IPS DF 6.9 (cell line): ENCODE measurements at regions not wholly inside any gene's neighbourhood (a gene's known extent, or its start where the extent isn't known, plus 50 kb on each side); places are given as distances from the start of the nearest gene placed in this dataset.

Source experiments
- DNase-seq: peaks from one replicate; pipeline ENCODE4 v3.0.0-alpha.2; 2013; ENCODE audit warnings: low read depth, low spot score
- H3K27ac ChIP-seq: one replicate; pipeline ENCODE4 v1.5.1; 2013; ENCODE audit warnings: low read length, control low read depth
- H3K27me3 ChIP-seq: 2 replicates; pipeline ENCODE4 v1.6.1; 2013; ENCODE audit warnings: mild to moderate bottlenecking, low read length; ENCODE audit not compliant: control insufficient read depth, insufficient read depth
- H3K36me3 ChIP-seq: 2 replicates; pipeline ENCODE4 v1.6.1; 2013; ENCODE audit warnings: low read length; ENCODE audit not compliant: control insufficient read depth, insufficient read depth
- H3K4me1 ChIP-seq: 2 replicates; pipeline ENCODE4 v1.6.1; 2013; ENCODE audit warnings: low read length; ENCODE audit not compliant: control insufficient read depth, insufficient read depth
- H3K4me3 ChIP-seq: 2 replicates; pipeline ENCODE4 v1.5.1; 2013; ENCODE audit warnings: mild to moderate bottlenecking, low read length
- H3K9me3 ChIP-seq: 2 replicates; pipeline ENCODE4 v1.6.1; 2013; ENCODE audit warnings: low read length, inconsistent platforms; ENCODE audit not compliant: control insufficient read depth, insufficient read depth
- WGBS: extraction: QIAGEN DNeasy Blood & Tissue Kit; methylation state at CpG from one replicate; pipeline ENCODE4 v1.1.7; 2013; ENCODE audit warnings: mixed read lengths, missing lambda C conversion rate; ENCODE audit not compliant: insufficient read length, insufficient coverage; 5-methylcytosine and 5-hydroxymethylcytosine counted together

DNA sequence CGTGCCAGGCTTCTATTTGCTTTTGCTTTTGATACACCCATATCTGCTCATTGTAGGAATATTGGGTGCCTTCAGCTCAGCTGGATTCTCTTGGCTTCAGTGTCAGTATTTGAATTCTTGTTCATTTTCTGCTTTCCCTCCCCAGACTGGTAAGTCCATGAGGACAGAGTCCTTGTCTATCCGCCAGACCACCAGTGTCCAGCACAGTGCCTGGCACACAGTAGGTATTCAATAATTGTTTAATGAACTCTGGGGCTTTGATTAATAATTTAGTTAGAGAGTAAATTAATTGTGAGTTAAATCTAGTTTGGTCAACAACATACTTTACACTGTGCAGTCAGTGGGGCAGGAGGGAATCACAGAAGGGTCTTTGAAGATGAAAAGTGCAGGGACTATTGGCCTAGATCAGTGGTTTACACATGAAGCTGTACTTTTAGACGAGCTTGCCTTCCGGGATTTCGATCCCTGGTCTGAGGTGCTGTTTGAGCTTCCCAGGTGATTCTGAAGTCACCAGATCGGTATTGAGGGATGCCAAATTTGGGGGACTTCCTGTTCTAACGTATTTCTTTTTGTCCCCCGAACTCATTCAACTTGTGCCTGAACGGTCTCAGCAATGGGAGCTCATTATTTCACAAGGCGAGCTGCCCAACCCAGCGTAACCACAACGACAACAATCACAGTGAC is 119.1 kb upstream of the JUN start:
- no peak for DNase-seq
- no CpG with 5 or more reads among the region's 12 CpGs for WGBS
- Histone ChIP-seq H3K36me3 (no peaks in the 10 kb centered on the region), H3K27ac (no peak overlapping the region), H3K9me3 (no peaks in the 10 kb centered on the region), H3K4me1 (peaks cover 1% of the 10 kb centered on the region), H3K27me3 (no peaks in the 10 kb centered on the region), H3K4me3 (peak overlapping the region; percentile 45; the same call in 1 of the 2 replicates)

DNA sequence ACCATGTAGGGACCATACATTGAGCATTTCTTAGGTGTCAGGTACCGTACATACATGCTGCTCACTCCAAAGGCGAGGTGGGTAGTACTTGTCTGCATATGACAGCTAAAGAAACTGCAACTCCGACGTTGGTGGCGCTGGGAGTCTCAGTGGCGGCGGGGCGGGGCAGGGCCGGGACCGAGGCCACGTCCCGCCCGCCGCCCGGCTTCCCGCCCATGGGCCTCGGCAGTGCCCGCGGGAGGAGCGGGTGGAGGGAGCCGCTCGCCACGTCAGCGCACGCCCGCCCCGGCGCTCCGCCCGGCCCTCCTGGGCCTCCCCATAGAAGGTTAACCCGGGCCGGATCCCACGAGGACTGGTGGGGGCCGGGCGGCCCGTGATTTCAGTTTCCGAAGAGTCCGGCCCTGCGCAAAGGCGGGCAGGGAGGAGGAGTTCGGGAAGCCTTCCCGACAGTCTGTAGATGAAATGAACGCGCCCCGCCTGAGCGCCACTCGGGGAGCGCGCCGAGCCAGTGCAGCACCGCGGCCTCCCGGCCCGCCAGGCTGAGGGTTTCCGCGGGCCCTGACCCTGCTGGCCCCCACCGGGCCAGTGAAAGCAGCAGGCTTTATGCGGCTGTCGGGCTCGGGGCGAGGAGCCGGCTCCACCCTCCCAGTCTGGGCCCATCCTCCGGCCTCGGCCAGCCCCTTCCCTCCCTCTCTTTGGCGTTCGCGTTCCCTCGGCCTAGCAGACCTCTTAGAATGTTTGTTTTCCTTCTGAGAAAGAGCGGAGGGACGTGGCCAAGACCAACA is 119.9 kb upstream of the JUN start:
- Histone ChIP-seq H3K36me3 (no peaks in the 10 kb centered on the region), H3K27me3 (no peaks in the 10 kb centered on the region), H3K4me3 (peak overlapping the region; percentile 45; the same call in 1 of the 2 replicates), H3K9me3 (no peaks in the 10 kb centered on the region), H3K27ac (no peak overlapping the region), H3K4me1 (peaks cover 1% of the 10 kb centered on the region)
- no CpG with 5 or more reads among the region's 70 CpGs for WGBS
- DNase-seq = peak; percentile 25

DNA sequence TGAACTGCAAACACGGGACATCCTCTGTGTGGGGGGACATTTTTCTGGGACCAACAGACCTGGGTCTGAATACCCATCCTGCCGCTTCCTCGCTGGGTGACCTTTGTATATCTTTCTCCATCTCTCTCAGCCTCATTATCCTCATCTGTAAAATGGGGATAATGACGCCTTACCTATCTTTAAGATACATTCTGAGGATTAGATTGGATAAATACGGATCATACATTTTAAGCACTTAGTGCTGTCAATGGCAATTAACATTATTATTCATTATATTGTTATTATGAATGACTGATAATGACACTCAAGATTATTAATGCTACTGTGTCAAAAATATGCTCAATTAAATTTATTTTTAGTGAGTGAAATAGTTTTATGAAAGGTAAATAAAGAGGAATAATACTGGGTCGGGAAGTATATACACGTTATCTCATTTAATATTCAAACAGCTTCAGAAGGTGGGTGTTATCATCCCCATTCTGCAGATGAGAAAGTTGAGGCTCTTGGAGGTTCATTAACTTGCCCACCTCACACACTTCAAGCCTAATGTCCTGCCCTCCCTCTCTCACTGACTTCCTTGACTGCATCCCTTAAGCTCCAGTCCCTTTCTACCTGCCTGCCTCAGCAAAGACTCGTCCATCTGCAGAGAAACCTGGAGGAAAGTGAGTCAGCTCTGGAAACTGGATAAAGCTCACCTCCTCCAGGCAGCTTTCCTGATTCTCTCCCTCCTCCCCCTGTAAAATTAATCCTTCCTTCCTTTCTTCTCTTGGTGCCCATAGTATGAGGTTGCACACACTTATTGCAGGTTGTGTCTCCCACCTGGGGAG is 120.7 kb upstream of the JUN start:
- Histone ChIP-seq H3K27me3 (no peaks in the 10 kb centered on the region), H3K9me3 (no peaks in the 10 kb centered on the region), H3K4me3 (peak overlapping the region; percentile 45; the same call in 1 of the 2 replicates), H3K27ac (no peak overlapping the region), H3K36me3 (no peaks in the 10 kb centered on the region), H3K4me1 (no peaks in the 10 kb centered on the region; the same call in 1 of the 2 replicates)
- 100% methylated on average over 2 of the region's 8 CpGs for WGBS
- no peak for DNase-seq

DNA sequence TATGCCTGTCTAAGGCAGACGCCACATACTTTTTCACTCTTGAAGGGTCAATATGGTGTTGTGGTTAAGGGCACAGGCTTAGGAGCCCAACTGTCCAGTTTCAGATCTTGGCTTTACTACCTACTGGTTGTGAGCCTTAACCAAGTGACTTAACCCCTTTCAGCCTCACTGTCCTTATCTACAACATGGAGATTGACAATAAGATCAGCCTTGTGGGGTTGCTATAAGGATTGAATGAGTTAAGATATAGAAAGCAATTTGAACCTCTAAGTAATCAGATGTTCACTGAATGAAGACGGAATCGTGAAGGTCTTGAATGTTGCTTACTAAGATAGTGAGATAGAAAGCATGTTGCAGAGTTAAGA is 121.3 kb upstream of the JUN start:
- Histone ChIP-seq H3K36me3 (no peaks in the 10 kb centered on the region), H3K4me1 (no peaks in the 10 kb centered on the region; the same call in 1 of the 2 replicates), H3K27me3 (no peaks in the 10 kb centered on the region), H3K9me3 (no peaks in the 10 kb centered on the region), H3K27ac (no peak overlapping the region), H3K4me3 (no peak overlapping the region)
- WGBS = no CpG with 5 or more reads among the region's 3 CpGs
- no peak for DNase-seq

DNA sequence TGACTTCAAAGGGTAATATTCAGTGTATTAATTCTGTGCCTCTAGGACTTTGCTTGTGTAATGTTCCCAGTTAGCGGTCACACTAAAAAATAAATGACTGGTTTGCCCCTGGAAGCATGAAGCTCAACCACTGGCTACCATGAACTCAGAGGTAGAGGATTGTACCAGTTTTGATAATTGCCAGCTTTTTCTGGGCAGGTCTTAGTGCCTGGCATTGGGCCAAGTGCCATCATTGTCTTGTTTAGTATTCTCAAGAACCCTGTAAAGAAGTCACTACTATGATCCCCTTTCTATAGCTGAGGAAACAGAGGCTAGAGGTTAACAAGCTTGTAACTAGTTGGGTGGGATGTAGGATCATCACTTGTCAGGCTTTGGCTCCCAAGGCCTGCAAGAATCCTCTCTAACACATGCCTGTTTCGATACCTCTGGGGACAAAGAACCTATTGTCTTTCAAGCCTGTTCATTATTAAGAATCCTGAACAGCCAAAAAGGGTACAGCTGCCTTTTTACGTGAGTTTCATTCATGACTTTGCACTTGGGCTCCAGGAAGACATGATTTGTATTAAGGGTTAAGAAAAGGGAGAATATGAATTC is 121.9 kb upstream of the JUN start:
- no CpG with 5 or more reads among the region's 3 CpGs for WGBS
- Histone ChIP-seq H3K4me3 (no peak overlapping the region), H3K27ac (no peak overlapping the region), H3K36me3 (no peaks in the 10 kb centered on the region), H3K4me1 (no peaks in the 10 kb centered on the region; the same call in 1 of the 2 replicates), H3K9me3 (no peaks in the 10 kb centered on the region), H3K27me3 (no peaks in the 10 kb centered on the region)
- no peak for DNase-seq

DNA sequence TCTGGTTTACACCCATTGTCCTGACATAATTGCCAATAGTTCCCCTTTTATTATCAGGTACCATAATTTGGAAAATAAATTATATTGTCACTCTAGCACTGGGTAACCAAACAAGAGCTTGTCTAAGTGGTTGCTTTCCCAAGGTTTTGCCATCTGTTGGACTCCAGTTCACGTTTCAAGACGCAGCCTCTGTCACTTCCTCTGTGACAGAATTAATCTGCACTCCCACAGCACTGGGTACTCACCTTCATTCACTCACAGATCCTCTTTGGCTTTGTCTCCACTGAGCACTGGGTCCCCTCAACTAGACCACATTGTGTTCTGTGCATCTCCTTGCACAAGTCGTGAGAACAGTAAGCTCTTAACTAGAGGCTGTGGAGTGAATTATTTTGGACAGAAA is 123.6 kb upstream of the JUN start:
- WGBS = no CpG with 5 or more reads among the region's 3 CpGs
- no peak for DNase-seq
- Histone ChIP-seq H3K4me1 (no peaks in the 10 kb centered on the region; the same call in 1 of the 2 replicates), H3K9me3 (no peaks in the 10 kb centered on the region), H3K27me3 (no peaks in the 10 kb centered on the region), H3K27ac (no peak overlapping the region), H3K4me3 (no peak overlapping the region), H3K36me3 (no peaks in the 10 kb centered on the region)

DNA sequence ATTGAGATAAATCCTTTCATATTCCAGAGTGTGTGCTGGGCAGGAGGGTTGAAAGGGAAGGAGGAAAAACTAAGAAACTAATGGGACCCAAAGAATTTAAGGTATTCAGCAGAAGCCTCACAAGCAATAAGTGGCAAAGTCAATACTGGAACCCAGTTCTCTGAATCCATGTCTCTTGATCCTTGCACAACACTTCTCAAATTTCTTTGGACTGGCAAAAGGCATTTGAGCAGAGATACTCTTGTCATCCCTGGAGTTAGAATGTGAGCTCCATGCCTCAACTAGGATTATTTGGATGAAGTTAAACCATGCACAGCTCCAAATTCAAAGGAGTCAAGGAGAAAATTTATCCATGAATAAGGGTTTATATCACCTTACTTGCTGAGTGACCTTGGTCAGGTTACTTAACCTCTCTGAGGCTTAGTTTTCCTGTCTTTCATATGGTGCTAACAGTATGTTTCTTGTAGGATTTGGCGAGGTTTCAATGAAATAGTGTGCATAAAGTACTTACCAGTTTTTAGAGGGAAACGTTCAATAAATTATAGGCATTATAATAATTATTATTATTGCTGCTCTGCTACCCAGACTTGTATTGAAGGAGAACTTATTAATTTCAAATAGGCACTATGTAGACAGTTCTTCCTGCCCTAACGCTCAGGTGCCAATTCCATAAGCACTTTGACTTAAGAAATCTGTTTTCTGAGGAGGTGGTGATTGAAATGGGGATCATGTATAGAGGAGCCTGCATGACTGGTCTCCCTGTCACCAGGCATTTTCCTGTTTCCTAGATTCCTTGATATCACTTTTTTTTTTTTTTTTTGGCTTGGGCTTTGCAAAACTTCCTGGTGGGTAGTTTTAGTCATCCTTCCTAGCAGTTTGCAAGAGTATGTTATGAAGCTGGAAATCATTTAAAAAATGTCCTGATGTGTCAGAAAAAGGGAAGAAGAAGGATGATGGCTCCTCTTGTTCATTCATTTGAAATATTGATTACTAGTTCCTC is 125.0 kb upstream of the JUN start:
- whole genome bisulfite sequencing = no CpG with 5 or more reads among the region's 3 CpGs
- Histone ChIP-seq H3K36me3 (no peaks in the 10 kb centered on the region), H3K4me1 (no peaks in the 10 kb centered on the region), H3K27ac (no peak overlapping the region), H3K4me3 (no peak overlapping the region), H3K27me3 (no peaks in the 10 kb centered on the region), H3K9me3 (no peaks in the 10 kb centered on the region)
- no peak for DNase-seq

DNA sequence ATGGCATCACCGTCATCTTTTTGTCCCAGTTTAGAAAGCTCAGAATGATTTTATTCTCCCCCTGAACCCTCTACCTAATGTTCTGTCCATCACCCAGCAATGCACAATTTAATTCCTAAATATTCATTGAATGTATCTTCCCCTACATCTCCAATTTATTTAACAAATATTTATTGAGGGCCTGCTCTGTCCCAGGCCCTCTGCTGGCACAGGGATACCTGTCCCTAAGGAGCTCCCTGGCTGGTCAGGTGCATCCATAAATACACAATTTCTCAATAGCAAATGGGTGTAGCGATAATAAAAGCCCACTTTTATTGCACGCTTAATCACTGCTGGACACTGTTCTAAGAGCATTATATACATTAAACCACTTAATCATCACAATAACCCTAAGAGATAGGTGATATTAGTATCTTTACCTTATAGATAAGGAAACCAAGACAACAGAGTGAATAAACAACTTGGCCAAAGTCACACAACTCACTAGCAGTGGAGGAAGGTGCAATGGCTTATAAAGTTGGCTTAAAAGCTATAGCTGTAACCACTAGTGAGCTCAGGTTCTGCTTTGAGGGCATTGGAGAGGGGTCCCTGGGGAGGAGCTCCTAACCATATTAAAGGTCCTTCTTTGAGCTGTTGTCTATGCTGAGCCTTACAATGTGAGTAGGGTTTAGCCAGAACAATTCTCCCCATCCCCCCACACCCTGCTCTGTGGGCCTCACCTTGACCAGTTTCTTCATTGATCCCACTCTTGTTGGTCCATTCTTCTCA is 126.3 kb upstream of the JUN start:
- Histone ChIP-seq H3K27ac (no peak overlapping the region), H3K36me3 (no peaks in the 10 kb centered on the region)

More for the DNA sequence above, 126.3 kb upstream of the JUN start:
- WGBS = no CpG with 5 or more reads among the region's 3 CpGs
- Histone ChIP-seq H3K27me3 (no peaks in the 10 kb centered on the region), H3K4me1 (no peaks in the 10 kb centered on the region), H3K4me3 (no peak overlapping the region), H3K9me3 (no peaks in the 10 kb centered on the region)
- no peak for DNase-seq
